Suprapubic skin (tissue), 4 donors: ENCODE measurements at regions not wholly inside any gene's neighbourhood (a gene's known extent, or its start where the extent isn't known, plus 50 kb on each side); places are given as distances from the start of the nearest gene placed in this dataset.

ENCODE experiments used
- CTCF ChIP-seq, 2 donors: fragments of 200-600 bp in 1 of 2; fragments of 450-650 bp in 1 of 2; sonication (generic) in 1 of 2; IDR thresholded peaks; one replicate each; pipeline ENCODE4 v1.5.1; 2016 to 2019; ENCODE audit warnings: antibody characterized with exemption in 2 of 2, mild to moderate bottlenecking in 1 of 2, moderate library complexity in 1 of 2
- EP300 ChIP-seq: sonication (generic); formaldehyde crosslinking; IDR thresholded peaks from one replicate; pipeline ENCODE4 v1.6.1; 2017; ENCODE audit warnings: antibody characterized with exemption
- POLR2A ChIP-seq, 2 donors: fragments of 450-650 bp; IDR thresholded peaks; one replicate each; pipeline ENCODE4 v1.6.1; 2017; ENCODE audit warnings: antibody characterized with exemption in 2 of 2, mild to moderate bottlenecking in 2 of 2, moderate library complexity in 2 of 2
- POLR2AphosphoS5 ChIP-seq, 3 donors: sonication (generic); formaldehyde crosslinking; IDR thresholded peaks; one replicate each; pipeline ENCODE4 v1.6.1; 2017; ENCODE audit warnings: antibody characterized with exemption in 3 of 3

GRCh38 chr1:3987669-3988235 is 87.7 kb upstream of the C1orf174 start:
- TF ChIP-seq CTCF (IDR thresholded peaks at IDR 0.05) (no peak), POLR2A (IDR thresholded peaks at IDR 0.05) (no peak), EP300 (no peak), POLR2AphosphoS5 (IDR thresholded peaks at IDR 0.05) (no peak)
